Panc1 (cell line): ENCODE measurements at regions not wholly inside any gene's neighbourhood (a gene's known extent, or its start where the extent isn't known, plus 50 kb on each side); places are given as distances from the start of the nearest gene placed in this dataset.

ENCODE experiments used
- POLR2AphosphoS5 ChIP-seq: IDR thresholded peaks from 2 replicates; pipeline ENCODE4 v1.6.1; 2012; ENCODE audit warnings: mild to moderate bottlenecking, low read depth, low read length, moderate library complexity
- REST ChIP-seq, 2 experiments: IDR thresholded peaks; 2 replicates each; pipeline ENCODE4 v1.6.1; 2011 to 2012; ENCODE audit warnings: low read depth in 2 of 2, control low read depth in 1 of 2, low read length in 1 of 2, mild to moderate bottlenecking in 1 of 2, moderate library complexity in 1 of 2; ENCODE audit not compliant: insufficient read depth in 1 of 2
- SIN3A ChIP-seq: IDR thresholded peaks from 2 replicates; pipeline ENCODE4 v1.6.1; 2012; ENCODE audit warnings: low read depth, mild to moderate bottlenecking, low read length, moderate library complexity, borderline replicate concordance; ENCODE audit not compliant: insufficient read depth
- TF ChIP-seq, protein P1 (sequence below): fragments of 450-650 bp; IDR thresholded peaks from 2 replicates; pipeline ENCODE4 v1.5.1; 2017; ENCODE audit warnings: mild to moderate bottlenecking

GRCh38 chr12:75783093-75783877 lies 248.3 kb downstream of the PHLDA1 start:
- TF ChIP-seq, protein P1, sequence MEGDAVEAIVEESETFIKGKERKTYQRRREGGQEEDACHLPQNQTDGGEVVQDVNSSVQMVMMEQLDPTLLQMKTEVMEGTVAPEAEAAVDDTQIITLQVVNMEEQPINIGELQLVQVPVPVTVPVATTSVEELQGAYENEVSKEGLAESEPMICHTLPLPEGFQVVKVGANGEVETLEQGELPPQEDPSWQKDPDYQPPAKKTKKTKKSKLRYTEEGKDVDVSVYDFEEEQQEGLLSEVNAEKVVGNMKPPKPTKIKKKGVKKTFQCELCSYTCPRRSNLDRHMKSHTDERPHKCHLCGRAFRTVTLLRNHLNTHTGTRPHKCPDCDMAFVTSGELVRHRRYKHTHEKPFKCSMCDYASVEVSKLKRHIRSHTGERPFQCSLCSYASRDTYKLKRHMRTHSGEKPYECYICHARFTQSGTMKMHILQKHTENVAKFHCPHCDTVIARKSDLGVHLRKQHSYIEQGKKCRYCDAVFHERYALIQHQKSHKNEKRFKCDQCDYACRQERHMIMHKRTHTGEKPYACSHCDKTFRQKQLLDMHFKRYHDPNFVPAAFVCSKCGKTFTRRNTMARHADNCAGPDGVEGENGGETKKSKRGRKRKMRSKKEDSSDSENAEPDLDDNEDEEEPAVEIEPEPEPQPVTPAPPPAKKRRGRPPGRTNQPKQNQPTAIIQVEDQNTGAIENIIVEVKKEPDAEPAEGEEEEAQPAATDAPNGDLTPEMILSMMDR, result no peak
- no peak for TF ChIP-seq SIN3A
- TF ChIP-seq REST (IDR thresholded peaks at IDR 0.05; ENCODE audit: insufficient read depth in 1 of 2, low read depth in 2 of 2, low read length in 1 of 2), result no peak
- TF ChIP-seq POLR2AphosphoS5, result no peak
